Middle frontal gyrus (tissue), 1 donor: ENCODE measurements at regions not wholly inside any gene's neighbourhood (a gene's known extent, or its start where the extent isn't known, plus 50 kb on each side); places are given as distances from the start of the nearest gene placed in this dataset.
"Not testable (repeated sequence)": the region's sequence is repeated elsewhere in the genome, so short reads cannot be mapped to it uniquely, and the experiment has no call there.

ENCODE experiments used
- DNase-seq: peaks from one replicate; pipeline ENCODE4 v3.0.0-alpha.2; 2015; ENCODE audit warnings: low spot score; ENCODE audit errors: extremely low spot score

DNA sequence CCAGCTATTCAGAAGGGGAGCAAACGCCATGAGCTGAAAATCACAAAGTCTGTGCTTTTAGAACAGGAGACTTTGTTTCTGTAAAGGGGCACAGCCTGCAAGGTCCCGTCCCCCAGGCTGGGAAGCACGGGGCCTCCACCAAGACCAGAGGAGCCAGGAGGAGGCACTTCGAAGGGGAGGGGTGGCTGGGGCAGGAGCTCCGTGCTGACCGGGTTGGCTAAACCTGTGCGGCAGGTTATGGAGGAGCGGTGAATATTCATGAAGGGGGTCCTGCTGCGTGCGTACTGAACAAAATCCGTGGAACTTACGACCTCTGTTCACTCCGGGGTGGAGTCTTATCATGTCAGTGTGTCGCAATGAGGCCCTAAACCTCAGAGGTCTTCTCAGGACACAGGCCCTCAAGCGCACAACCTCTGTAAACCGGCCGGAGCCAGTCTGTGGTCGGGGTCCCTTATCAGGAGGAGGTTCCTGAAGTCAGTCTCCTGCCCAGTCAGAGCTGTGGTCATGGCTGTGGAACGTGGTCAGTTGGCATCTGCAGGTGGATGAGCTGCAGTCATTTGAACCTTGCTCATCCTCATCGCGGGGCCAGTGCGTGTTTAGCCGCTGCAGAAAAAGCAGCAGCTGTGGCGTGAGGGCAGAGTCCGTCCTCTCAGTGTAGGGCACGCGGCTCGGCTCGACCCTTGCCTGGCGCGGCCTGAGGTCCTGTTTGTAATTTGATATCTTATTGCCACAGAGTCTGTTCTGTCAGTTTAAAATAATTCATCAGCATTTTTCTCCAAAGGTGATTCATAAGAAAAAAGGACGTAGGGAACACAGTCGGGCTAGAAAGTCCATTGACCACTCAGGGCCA, 5507.7 kb upstream of the TPTE start:
- DNase-seq, result not testable (repeated sequence)

DNA sequence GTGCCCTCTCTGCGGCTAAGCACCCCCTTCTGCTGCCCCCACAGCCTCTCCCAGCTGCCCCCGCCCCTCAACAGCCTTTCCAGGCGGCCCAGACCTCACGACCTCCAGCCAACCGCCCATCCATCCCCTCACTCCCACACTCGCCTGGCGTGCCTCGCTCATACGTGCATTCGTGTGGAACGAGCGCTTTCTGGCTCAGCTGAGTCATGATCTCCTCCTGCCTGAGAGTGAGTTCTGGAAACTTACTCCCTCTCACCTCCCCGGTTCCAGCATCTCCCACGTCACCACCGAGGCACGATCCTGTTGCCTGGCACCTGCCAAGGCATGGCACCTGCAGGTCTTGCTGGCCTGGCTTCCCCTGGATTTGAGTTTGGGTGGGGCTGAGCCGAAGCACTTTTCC, 5506.2 kb upstream of the TPTE start:
- DNase-seq, result not testable (repeated sequence)

- not testable (repeated sequence) for DNase-seq
Measured at GRCh38 chr21:5019120-5019519, 5502.3 kb upstream of the TPTE start.

- not testable (repeated sequence) for DNase-seq
Measured at GRCh38 chr21:5021815-5022214, 5499.6 kb upstream of the TPTE start.

- DNase-seq, result not testable (repeated sequence)
Measured at GRCh38 chr21:5022254-5022653, 5499.1 kb upstream of the TPTE start.

DNA sequence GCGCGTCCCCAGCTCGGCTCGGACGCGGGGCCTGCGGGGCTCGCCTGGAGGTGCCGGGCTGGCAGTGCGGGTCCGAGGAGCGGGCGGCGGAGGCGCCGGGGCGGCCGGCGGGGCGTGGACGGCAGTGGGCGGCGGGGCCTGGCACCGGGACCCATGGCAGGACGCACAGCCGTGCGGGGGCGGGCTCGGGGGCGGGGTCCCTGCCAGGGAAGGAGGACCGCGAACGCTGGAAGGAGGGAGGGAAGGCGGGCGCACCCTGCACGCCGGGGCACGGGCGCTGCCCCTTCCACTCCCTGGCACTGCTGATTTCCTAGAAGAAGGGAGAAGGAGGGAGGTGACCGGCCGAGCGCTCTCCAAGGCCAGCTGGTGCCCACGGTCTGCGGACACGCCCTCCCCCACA, 5498.6 kb upstream of the TPTE start:
- DNase-seq, result not testable (repeated sequence)

DNA sequence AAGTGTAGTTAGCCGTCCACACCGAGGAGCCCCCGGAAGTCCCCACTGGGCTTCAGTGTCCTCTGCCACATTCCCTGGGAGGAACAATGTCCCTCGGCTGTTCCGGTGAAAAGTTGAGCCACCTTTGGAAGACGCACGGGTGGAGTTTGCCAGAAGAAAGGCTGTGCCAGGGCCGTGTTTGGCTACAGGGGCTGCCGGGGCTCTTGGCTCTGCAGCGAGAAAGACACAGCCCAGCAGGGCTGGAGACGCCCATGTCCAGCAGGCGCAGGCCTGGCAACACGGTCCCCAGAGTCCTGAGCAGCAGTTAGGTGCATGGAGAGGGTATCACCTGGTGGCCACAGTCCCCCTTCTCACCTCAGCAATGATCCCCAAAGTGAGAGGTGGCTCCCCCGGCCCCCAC, 5486.2 kb upstream of the TPTE start:
- not testable (repeated sequence) for DNase-seq

DNA sequence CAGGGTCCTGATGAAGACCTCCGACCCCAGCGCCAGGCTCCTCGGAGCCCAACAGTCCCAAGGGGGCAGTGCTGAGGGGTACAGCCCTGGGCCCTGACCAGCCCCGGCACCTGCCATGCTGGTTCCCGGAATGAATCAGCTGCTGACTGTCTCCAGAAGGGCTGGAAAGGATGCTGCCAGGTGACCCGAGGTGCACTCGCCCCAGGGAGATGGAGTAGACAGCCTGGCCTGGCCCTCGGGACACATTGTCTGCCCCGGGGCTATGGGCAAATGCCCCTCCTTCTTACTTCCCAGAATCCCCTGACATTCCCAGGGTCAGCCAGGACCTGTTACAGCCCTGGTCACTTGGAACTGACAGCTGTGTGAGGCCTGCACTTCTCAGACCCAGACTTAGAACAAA, 5485.8 kb upstream of the TPTE start:
- not testable (repeated sequence) for DNase-seq

GRCh38 chr21:5037606-5038331, 5483.6 kb upstream of the TPTE start:
- DNase-seq, result not testable (repeated sequence)

- not testable (repeated sequence) for DNase-seq
Measured at GRCh38 chr21:5039926-5040325, 5481.5 kb upstream of the TPTE start.

GRCh38 chr21:5042583-5042982, 5478.8 kb upstream of the TPTE start:
- DNase-seq, result not testable (repeated sequence)

GRCh38 chr21:5044812-5045211, 5476.6 kb upstream of the TPTE start:
- not testable (repeated sequence) for DNase-seq

- DNase-seq, result not testable (repeated sequence)
Measured at GRCh38 chr21:5051303-5052018, 5469.9 kb upstream of the TPTE start.

- DNase-seq, result not testable (repeated sequence)
Measured at GRCh38 chr21:5055027-5055754, 5466.2 kb upstream of the TPTE start.

DNA sequence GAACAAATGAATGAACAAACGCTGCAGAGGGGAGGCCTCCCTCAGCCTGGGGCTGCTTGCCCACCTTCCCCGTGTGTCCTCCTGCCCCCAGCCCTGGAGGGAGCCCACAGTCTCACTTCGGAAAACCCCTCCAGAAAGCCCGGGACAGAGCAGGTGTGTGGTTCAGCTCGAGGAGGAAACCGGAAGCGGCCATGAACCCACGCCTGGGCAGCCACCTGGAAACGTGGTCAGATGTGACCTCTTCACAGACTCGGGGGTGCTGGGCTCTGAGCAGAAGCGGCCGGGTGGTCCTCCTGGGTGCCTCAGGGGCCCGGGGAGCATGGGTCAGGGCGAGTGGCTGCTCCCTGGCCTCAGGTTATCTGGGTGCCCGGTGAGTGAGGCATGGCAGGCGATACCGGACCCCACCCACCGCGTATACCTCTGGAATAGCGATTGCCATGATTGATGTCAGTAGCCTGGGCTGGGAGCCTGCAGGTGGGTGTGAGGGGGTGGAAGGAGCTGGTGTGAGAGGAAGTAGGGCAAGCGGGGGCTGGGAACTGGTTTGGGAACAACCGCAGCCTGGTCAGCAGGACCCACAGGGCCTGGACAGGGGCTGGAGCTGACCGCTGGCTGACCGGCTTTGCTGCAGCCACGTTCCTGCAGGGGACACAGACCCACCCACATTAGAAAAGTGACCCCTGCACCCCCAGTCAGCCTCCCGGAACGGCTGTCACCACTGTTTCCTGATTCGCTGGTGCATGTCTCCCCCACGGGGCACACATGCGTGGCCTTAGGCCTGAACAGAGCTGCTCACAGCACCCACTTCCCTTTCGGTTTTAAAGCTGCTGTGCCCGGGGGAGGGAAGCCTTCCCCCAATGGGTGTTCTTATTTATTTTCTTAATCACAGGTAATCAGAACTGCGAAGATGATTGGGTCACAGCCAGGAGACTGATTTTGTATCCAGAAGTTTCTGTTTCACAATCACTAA, 5465.1 kb upstream of the TPTE start:
- DNase-seq, result not testable (repeated sequence)

DNA sequence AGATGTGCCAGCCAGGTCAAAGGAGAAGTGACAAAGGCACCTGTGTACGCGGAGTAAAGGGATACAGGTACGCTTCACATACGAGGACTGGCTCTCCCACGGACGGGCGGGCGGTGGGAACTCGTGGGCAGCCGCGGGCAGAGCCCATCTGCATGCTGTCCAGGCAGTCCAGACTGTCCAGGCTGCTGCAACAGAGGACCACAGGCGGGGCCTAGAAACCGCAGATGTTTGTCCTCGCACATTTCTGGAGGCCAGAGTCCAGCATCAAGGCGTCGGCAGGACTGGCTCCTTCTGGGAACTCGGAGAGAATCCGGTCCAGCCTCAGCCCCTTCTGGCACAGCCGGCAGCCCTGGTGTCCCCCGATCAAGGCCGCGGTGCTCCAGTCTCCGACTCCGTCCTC, 5464.3 kb upstream of the TPTE start:
- DNase-seq, result not testable (repeated sequence)

- DNase-seq, result not testable (repeated sequence)
Measured at GRCh38 chr21:5060364-5061083, 5460.9 kb upstream of the TPTE start.

GRCh38 chr21:5064581-5065142, 5456.7 kb upstream of the TPTE start:
- DNase-seq, result not testable (repeated sequence)
